H9 (cell line): ENCODE measurements at regions not wholly inside any gene's neighbourhood (a gene's known extent, or its start where the extent isn't known, plus 50 kb on each side); places are given as distances from the start of the nearest gene placed in this dataset.

Experiments
- DNase-seq: peaks from one replicate; pipeline ENCODE4 v3.0.0-alpha.2; 2017
- H2AFZ ChIP-seq: one replicate; pipeline ENCODE4 v1.6.1; 2013; ENCODE audit warnings: mild to moderate bottlenecking, low read length, control low read depth, moderate library complexity
- H2AK5ac ChIP-seq: 2 replicates; pipeline ENCODE4 v1.6.1; 2013; ENCODE audit warnings: low read length, control low read depth, mixed read lengths; ENCODE audit not compliant: insufficient read length
- H2BK120ac ChIP-seq: one replicate; pipeline ENCODE4 v1.6.1; 2013; ENCODE audit warnings: low read depth, mild to moderate bottlenecking, low read length, control low read depth, inconsistent platforms; ENCODE audit not compliant: poor library complexity, severe bottlenecking
- H2BK12ac ChIP-seq: 2 replicates; pipeline ENCODE4 v1.6.1; 2013; ENCODE audit warnings: low read length, control low read depth, mixed read lengths, low read depth; ENCODE audit not compliant: insufficient read length
- H2BK15ac ChIP-seq: 2 replicates; pipeline ENCODE4 v1.6.1; 2013; ENCODE audit warnings: low read depth, low read length, control low read depth
- H2BK20ac ChIP-seq: one replicate; pipeline ENCODE4 v1.6.1; 2013; ENCODE audit warnings: low read depth, mild to moderate bottlenecking, low read length, control low read depth, inconsistent platforms; ENCODE audit not compliant: poor library complexity, severe bottlenecking
- H2BK5ac ChIP-seq: 2 replicates; pipeline ENCODE4 v1.6.1; 2013; ENCODE audit warnings: low read length, control low read depth, mixed read lengths; ENCODE audit not compliant: insufficient read length
- H3K14ac ChIP-seq: 2 replicates; pipeline ENCODE4 v1.6.1; 2013; ENCODE audit warnings: low read length, control low read depth; ENCODE audit not compliant: insufficient read depth
- H3K18ac ChIP-seq: 2 replicates; pipeline ENCODE4 v1.6.1; 2013; ENCODE audit warnings: low read depth, mild to moderate bottlenecking, mixed read lengths, low read length, control low read depth; ENCODE audit not compliant: insufficient read length
- H3K23ac ChIP-seq: 2 replicates; pipeline ENCODE4 v1.6.1; 2013; ENCODE audit warnings: low read length, control low read depth, mixed read lengths, low read depth; ENCODE audit not compliant: insufficient read length
- H3K23me2 ChIP-seq: 2 replicates; pipeline ENCODE4 v1.6.1; 2013; ENCODE audit warnings: low read depth, mild to moderate bottlenecking, mixed read lengths, low read length, control low read depth; ENCODE audit not compliant: insufficient read length, poor library complexity, severe bottlenecking
- H3K27ac ChIP-seq: 2 replicates; pipeline ENCODE4 v1.5.1; 2013; ENCODE audit warnings: low read length, control low read depth, mixed read lengths, low read depth; ENCODE audit not compliant: insufficient read length
- H3K27me3 ChIP-seq: 2 replicates; pipeline ENCODE4 v1.6.1; 2013; ENCODE audit warnings: low read length, control low read depth, inconsistent platforms; ENCODE audit not compliant: insufficient read depth
- H3K4ac ChIP-seq: 2 replicates; pipeline ENCODE4 v1.6.1; 2013; ENCODE audit warnings: low read depth, mild to moderate bottlenecking, control low read depth, inconsistent platforms, low read length, moderate library complexity
- H3K4me1 ChIP-seq: 2 replicates; pipeline ENCODE4 v1.6.1; 2013; ENCODE audit warnings: low read length, control low read depth, inconsistent platforms; ENCODE audit not compliant: insufficient read depth
- H3K4me2 ChIP-seq: 2 replicates; pipeline ENCODE4 v1.6.1; 2013; ENCODE audit warnings: low read length, control low read depth, mixed read lengths; ENCODE audit not compliant: insufficient read length, insufficient read depth
- H3K56ac ChIP-seq: 2 replicates; pipeline ENCODE4 v1.6.1; 2013; ENCODE audit warnings: low read depth, mild to moderate bottlenecking, mixed read lengths, low read length, control low read depth; ENCODE audit not compliant: insufficient read length
- H3K79me1 ChIP-seq: 2 replicates; pipeline ENCODE4 v1.6.1; 2013; ENCODE audit warnings: low read depth, mild to moderate bottlenecking, moderate library complexity, low read length, control low read depth, inconsistent platforms; ENCODE audit not compliant: insufficient read depth, poor library complexity, severe bottlenecking
- H3K79me2 ChIP-seq: 2 replicates; pipeline ENCODE4 v1.6.1; 2013; ENCODE audit warnings: low read length, control low read depth, inconsistent platforms; ENCODE audit not compliant: insufficient read depth
- H3K9ac ChIP-seq: 2 replicates; pipeline ENCODE4 v1.6.1; 2013; ENCODE audit warnings: low read length, control low read depth, mixed read lengths; ENCODE audit not compliant: insufficient read length; ENCODE audit errors: extremely low read depth
- H3K9me3 ChIP-seq: one replicate; pipeline ENCODE4 v1.6.1; 2013; ENCODE audit warnings: low read depth, low read length, inconsistent platforms; ENCODE audit not compliant: control insufficient read depth
- H3T11ph ChIP-seq: one replicate; pipeline ENCODE4 v1.6.1; 2013; ENCODE audit warnings: mild to moderate bottlenecking, low read length, control low read depth, inconsistent platforms
- H4K20me1 ChIP-seq: one replicate; pipeline ENCODE4 v1.6.1; 2013; ENCODE audit not compliant: control insufficient read depth, insufficient read length, insufficient read depth
- H4K5ac ChIP-seq: 2 replicates; pipeline ENCODE4 v1.6.1; 2013; ENCODE audit warnings: low read depth, mild to moderate bottlenecking, mixed read lengths, low read length, control low read depth; ENCODE audit not compliant: insufficient read length
- H4K8ac ChIP-seq: replicated peaks from 2 replicates; pipeline ENCODE4 v1.6.1; 2013; ENCODE audit warnings: low read length, control low read depth, mixed read lengths, low read depth; ENCODE audit not compliant: insufficient read length
- H4K91ac ChIP-seq: 2 replicates; pipeline ENCODE4 v1.6.1; 2013; ENCODE audit warnings: low read depth, mild to moderate bottlenecking, moderate library complexity, mixed read lengths, low read length, control low read depth; ENCODE audit not compliant: insufficient read length
- H3K27ac Mint-ChIP-seq, 3 experiments: 2 replicates in 2 of 3; 3 replicates in 1 of 3; pipeline ENCODE4 v1.8.0; 2020 to 2021; ENCODE audit warnings: mixed read lengths in 3 of 3, mild to moderate bottlenecking in 1 of 3, moderate library complexity in 1 of 3
- H3K27me3 Mint-ChIP-seq: 2 replicates; pipeline ENCODE4 v1.8.0; 2021; ENCODE audit warnings: low read depth, mild to moderate bottlenecking, moderate library complexity, mixed read lengths
- H3K36me3 Mint-ChIP-seq, 3 experiments: 2 replicates in 2 of 3; 3 replicates in 1 of 3; pipeline ENCODE4 v1.8.0; 2020 to 2021; ENCODE audit warnings: low read depth in 3 of 3, mixed read lengths in 3 of 3; ENCODE audit not compliant: insufficient read depth in 1 of 3
- H3K4me1 Mint-ChIP-seq, 2 experiments: 2 replicates each; pipeline ENCODE4 v1.8.0; 2020; ENCODE audit warnings: mixed read lengths in 2 of 2
- H3K4me3 Mint-ChIP-seq, 2 experiments: 2 replicates in 1 of 2; 3 replicates in 1 of 2; pipeline ENCODE4 v1.8.0; 2020 to 2021; ENCODE audit warnings: mild to moderate bottlenecking in 2 of 2, mixed read lengths in 2 of 2, moderate library complexity in 1 of 2
- H3K9me3 Mint-ChIP-seq, 2 experiments: 2 replicates in 1 of 2; 3 replicates in 1 of 2; pipeline ENCODE4 v1.8.0; 2020; ENCODE audit warnings: mild to moderate bottlenecking in 2 of 2, mixed read lengths in 2 of 2, moderate library complexity in 1 of 2
- WGBS: extraction: QIAGEN DNeasy Blood & Tissue Kit; methylation state at CpG from one replicate; pipeline ENCODE4 v1.1.7; 2013; ENCODE audit warnings: missing lambda C conversion rate, low lambda C conversion rate, mixed read lengths; ENCODE audit not compliant: insufficient read length; ENCODE audit errors: extremely low coverage; 5-methylcytosine and 5-hydroxymethylcytosine counted together
- TF ChIP-seq, protein P1 (sequence below): fragments of 200-600 bp; sonication (generic); conservative IDR thresholded peaks from 3 replicates; pipeline ENCODE4 v1.8.0; 2021; ENCODE audit warnings: antibody characterized with exemption, mild to moderate bottlenecking

GRCh38 chr2:3968736-3969135 lies 265.4 kb downstream of the DCDC2C start:
- no peak overlapping the region for H2BK120ac ChIP-seq
- H2BK20ac ChIP-seq, result no peak overlapping the region
- H3K4me3 Mint-ChIP-seq, result no peak overlapping the region
- no peaks in the 10 kb centered on the region for H3K4me1 ChIP-seq
- DNase-seq, result no peak
- no peaks in the 10 kb centered on the region for H3K27me3 ChIP-seq
- peaks cover 0 to 4% of the 10 kb centered on the region in 2 experiments; a peak in 2 of 4 replicates for H3K4me1 Mint-ChIP-seq
- H3K4me2 ChIP-seq, result no peak overlapping the region
- H3K9ac ChIP-seq, result no peak overlapping the region
- no peak overlapping the region for H2BK12ac ChIP-seq
- peaks cover 0 to 4% (median 2%) of the 10 kb centered on the region in 3 experiments; a peak in 4 of 7 replicates for H3K36me3 Mint-ChIP-seq
- H2BK15ac ChIP-seq, result no peak overlapping the region
- H4K5ac ChIP-seq, result no peak overlapping the region
- no peaks in the 10 kb centered on the region for H3K79me1 ChIP-seq
- WGBS, result no CpG with 5 or more reads among the region's 6 CpGs
- no peak overlapping the region for H3K27ac Mint-ChIP-seq
- no peak overlapping the region for H3K4ac ChIP-seq
- no peaks in the 10 kb centered on the region for H3K79me2 ChIP-seq
- TF ChIP-seq, protein P1, sequence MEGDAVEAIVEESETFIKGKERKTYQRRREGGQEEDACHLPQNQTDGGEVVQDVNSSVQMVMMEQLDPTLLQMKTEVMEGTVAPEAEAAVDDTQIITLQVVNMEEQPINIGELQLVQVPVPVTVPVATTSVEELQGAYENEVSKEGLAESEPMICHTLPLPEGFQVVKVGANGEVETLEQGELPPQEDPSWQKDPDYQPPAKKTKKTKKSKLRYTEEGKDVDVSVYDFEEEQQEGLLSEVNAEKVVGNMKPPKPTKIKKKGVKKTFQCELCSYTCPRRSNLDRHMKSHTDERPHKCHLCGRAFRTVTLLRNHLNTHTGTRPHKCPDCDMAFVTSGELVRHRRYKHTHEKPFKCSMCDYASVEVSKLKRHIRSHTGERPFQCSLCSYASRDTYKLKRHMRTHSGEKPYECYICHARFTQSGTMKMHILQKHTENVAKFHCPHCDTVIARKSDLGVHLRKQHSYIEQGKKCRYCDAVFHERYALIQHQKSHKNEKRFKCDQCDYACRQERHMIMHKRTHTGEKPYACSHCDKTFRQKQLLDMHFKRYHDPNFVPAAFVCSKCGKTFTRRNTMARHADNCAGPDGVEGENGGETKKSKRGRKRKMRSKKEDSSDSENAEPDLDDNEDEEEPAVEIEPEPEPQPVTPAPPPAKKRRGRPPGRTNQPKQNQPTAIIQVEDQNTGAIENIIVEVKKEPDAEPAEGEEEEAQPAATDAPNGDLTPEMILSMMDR, result no peak
- no peak overlapping the region for H3K18ac ChIP-seq
- H3K56ac ChIP-seq, result no peak overlapping the region
- no peak overlapping the region for H4K8ac ChIP-seq
- H2AFZ ChIP-seq, result no peak overlapping the region
- H3K9me3 ChIP-seq, result no peaks in the 10 kb centered on the region
- H3T11ph ChIP-seq, result no peak overlapping the region
- H3K9me3 Mint-ChIP-seq, result peaks cover 0 to 3% of the 10 kb centered on the region in 2 experiments; a peak in 3 of 5 replicates
- H3K27ac ChIP-seq, result no peak overlapping the region
- H3K23ac ChIP-seq, result no peak overlapping the region
- no peak overlapping the region for H2AK5ac ChIP-seq
- H3K14ac ChIP-seq, result no peak overlapping the region
- H3K27me3 Mint-ChIP-seq, result no peaks in the 10 kb centered on the region
- H2BK5ac ChIP-seq, result no peak overlapping the region
- H4K91ac ChIP-seq, result no peak overlapping the region
- no peaks in the 10 kb centered on the region for H4K20me1 ChIP-seq
- no peaks in the 10 kb centered on the region for H3K23me2 ChIP-seq
